Ramos (cell line): ENCODE measurements at regions not wholly inside any gene's neighbourhood (a gene's known extent, or its start where the extent isn't known, plus 50 kb on each side); places are given as distances from the start of the nearest gene placed in this dataset.
"Not testable (repeated sequence)": the region's sequence is repeated elsewhere in the genome, so short reads cannot be mapped to it uniquely, and the experiment has no call there.

Source experiments
- in situ Hi-C: fragments of 300-500 bp; cut with MboI; formaldehyde crosslinking; loops from one replicate; pipeline ENCODE4 v1.14.3; 2022; ENCODE audit warnings: low sequenced_read_pairs; ENCODE audit not compliant: unreplicated experiment

DNA sequence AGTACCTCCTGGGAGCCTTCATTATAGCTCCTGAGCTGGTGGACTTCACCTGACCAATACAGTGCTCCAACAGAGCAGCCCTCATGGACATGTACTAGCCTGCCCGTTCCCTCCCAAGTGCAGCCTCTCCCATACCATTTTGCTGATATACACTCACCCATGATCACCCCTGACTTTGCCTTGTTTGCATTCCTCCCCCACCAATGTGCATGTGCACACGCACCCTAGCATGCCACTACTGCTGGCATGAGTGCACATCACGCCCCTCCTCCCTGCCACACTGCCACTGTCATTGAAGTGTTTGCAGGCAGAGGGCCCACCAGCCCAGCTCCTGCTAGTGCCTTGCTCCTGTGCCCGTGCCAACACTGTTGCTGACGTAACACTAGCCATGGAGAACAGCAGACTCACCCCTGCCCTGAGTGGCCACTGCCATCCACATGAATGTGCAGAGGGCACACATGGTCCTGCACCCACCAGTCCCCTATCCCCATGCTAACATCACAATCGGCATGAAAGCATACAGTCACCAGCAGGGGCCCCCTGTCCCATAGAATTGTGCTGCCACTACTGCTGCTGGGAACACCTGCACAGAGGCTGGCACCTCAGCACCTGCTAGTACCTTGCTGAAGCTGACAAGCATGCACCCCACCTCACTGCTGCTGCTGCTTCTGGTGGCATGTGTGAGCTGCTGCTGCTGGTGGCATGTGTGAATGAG is 110.3 kb downstream of the SINHCAF start:
- in situ Hi-C loops = no loop called here

DNA sequence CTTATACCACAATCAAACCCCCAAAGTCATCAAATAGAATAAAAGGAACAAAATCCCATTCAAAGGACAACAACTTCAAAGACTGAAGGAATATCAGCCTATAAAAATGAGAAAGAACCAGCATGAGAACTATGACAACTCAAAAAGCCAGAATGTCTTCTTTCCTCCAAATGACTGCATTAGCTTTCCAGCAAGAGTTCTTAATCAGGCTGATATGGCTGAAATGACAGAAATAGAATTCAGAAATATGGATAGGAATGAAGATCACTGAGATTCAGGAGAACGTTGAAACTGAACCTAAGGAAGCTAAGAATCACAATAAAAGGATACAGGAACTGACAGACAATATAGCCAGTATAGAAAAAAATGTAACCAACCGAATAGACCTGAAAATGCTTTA is 109.5 kb downstream of the SINHCAF start:
- in situ Hi-C loops = no loop called here

DNA sequence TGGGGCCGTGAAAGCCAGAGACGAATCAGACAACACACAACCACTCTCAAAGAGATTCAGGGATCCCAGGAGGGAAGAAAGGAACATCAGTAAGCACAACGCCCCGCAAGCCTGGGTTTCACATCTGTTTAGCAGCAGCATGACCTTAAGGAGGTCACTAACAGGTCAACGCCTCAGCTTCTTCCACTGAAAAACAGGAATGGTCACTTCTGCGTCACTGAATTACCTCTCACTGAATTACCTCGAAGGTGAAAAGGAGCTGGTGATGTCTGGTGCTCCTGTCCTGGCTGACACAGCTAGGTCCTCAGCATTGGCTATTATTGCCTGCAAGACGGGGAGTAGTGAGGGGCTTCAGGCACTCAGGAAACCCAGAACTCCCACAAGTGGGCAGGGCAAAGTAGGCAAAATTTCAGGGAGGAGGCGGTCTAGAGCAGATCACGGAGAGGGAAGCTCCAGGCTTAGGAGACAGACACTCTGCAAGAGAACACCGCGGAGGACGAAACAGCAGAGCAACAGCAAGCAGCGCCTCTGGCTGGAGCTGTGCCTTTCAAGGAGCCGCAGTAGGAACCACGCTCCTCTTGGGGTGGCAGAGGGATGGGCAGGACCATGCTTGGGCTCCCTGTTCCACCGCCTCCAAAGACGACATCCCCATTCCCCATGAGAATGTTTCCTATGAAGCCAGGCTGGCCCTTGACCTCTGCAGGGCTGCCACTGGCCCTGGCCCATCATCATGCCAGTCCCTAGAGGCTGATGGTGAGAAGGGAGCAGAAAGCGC is 108.4 kb downstream of the SINHCAF start:
- in situ Hi-C loops = no loop called here

GRCh38 chr12:31218203-31219025 is 107.5 kb downstream of the SINHCAF start:
- in situ Hi-C loops = no loop called here

DNA sequence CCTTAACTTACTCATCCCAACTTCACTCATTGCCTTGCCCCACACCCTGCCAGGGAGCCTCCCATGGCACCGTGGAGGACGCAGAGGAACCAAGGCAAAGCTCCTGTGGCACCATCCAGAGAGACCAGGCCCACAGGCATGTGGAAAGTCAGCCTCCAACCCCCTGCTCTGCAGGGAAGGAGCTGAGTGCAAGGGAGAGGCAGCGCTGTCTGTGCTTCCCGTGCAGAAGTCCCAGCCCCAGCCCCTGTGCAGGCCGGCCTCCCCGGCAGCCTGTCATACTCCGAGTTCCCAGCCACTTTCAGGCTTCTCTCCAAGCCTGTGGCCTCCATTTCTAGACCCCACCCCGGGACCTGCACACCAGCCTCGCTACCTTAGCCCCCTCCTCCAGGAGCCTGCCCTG is 106.4 kb downstream of the SINHCAF start:
- in situ Hi-C loops = no loop called here

DNA sequence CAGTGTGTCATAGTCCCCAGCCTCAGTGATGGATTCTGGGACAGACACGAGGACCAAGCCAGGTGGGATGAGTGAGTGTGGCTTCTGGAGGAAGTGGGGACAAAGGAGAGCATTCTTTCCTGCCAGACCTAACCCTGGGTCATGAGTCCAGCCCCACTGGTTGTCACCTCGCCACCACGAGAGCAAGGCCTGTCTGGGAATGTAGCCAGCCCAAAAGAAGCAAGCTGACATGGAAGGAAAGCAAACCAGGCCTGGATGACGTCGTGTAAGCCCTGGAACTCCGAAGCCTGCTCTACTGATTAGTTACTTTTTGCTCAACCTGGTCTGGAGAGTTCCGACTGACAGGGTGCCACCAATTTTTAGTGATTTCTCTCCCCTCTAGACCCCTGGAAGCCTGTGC is 105.9 kb downstream of the SINHCAF start:
- in situ Hi-C loops = no loop called here

DNA sequence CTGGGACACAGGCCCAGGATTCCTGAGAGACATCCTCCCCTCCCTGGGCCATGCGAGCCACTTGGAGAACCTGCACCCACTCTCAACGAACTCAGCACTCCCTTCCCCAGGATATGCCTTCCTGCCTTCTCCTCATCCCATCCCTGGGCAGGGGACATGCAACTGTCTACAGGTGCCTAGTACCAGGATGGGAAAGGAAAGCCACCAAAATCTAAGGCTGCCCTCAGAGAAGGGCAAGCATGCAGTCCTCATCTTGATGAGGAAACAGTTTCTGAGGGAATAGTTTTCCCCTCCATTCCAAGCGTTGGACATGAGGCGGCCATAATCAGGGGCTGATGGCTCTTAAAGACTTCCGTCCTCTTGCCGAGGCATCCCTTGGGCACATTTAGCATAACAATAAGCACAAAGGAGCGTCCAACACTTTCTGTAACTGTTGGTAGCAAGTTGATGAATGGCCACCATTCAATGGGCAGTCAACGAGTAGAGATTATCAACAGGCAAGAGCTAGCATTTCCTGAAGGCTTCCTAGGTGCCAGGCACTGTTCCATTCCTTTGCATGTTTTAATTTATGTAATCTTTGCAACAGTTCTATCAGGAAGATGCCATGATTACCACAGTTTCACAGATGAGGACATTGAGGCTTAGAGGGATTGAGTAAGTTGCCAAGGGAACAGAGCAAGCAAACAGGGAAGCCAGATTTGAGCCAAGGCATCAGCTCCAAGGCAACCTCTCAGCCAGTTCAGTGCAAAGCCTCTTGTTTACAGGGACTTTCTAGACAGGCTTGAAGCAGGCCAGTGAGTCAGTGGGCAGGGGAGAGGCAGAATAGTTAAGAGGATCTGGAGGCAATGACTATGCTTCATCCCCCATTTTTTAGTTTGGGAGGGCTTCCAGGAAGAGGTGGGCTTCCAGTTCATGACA is 105.1 kb downstream of the SINHCAF start:
- in situ Hi-C loops = no loop called here

DNA sequence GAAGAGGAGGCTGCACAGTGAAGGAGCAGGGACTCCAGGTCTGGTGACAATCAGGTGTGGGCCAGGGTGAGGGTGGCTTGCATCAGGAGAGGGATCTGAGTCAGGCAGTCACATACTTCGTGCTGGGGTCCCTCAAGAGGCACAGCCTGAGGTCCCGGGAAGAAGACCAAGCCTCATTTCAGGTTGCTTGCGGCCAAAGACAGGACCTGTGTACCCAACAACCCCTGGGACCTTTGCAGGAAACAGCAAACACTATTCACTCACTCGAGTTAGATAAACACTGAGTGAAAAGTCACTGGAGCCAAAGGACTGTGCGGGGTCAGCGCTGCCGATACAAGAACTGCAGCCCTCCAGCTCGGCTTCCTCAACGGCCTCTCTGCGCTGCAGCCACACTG is 104.4 kb downstream of the SINHCAF start:
- in situ Hi-C loops = no loop called here

- in situ Hi-C loops = no loop called here
Observed at GRCh38 chr12:31222620-31223222, 103.2 kb downstream of the SINHCAF start.

- in situ Hi-C loops = not testable (repeated sequence)
Observed at GRCh38 chr12:31223640-31224039, 102.3 kb downstream of the SINHCAF start.

- in situ Hi-C loops = no loop called here
Observed at GRCh38 chr12:31224768-31225448, 101.0 kb downstream of the SINHCAF start.

DNA sequence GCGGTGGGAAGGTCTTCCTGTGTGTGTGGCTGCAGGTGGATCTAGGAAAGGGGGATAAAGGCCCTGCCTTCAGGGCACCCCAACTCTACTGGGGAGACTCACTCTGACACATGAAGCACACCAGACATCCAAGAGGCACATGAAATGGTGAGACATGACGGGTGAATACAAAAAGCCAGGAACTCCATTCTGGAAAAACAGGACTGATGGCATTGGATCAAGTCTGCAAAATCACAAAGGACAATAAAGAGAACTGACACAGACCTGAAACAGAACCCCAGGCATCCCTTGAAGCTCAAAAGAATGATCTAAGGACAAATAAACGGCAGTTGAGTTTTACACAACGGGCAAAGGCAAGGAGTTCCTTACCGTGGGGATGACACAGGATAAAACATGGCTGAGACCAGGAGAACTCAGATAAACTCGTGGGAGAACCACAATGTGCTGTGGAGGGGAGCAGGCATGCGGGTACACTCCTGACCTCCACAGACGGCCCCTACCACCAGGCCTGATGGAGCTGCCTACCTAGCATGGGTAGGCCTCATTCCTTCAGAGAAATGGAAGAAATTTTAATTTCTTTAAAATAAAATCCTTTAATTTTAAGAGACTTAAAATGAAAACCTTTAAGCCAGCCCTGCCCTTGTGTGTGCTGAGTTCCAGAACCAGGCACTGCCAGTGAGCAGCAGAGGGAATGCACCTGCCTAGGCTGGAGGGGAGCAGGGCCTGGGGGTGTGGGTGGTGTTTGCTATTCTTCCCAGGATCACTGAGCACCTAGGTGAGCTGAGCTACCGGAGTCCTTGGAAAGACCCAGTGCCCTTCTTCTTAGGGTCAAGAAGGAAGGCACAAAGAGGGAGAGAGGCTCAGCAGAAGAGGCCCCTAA is 100.1 kb downstream of the SINHCAF start:
- in situ Hi-C loops = no loop called here

GRCh38 chr12:31226639-31227038 is 99.3 kb downstream of the SINHCAF start:
- in situ Hi-C loops = no loop called here

DNA sequence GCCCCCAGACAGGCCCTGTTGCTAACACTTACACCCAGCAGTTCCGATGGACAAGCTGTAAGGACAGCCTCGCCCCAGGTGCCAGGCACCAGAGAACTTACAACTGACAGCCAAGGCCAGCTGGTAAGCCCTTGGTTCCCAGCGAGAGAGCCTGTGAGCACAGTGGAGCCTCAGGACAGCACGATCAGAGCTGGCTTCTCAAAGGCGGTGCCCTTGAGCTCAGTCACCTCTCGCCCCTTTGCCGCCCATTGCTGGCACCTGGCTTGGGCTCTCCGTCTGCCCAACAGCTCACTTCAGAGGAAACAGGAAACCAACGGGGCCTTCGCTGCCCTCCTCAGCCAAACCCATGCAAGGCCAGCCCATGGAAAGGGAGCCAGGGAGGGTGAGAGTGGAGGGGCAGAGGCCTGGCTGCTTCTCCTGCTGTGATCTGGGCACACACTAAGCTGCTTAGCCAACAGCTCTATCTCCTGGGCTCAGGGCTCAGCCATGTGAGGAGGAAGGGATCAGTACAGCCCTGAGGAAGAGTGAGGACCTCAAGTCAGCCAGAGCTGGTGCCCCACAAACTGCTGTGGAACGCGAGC is 98.5 kb downstream of the SINHCAF start:
- in situ Hi-C loops = no loop called here

DNA sequence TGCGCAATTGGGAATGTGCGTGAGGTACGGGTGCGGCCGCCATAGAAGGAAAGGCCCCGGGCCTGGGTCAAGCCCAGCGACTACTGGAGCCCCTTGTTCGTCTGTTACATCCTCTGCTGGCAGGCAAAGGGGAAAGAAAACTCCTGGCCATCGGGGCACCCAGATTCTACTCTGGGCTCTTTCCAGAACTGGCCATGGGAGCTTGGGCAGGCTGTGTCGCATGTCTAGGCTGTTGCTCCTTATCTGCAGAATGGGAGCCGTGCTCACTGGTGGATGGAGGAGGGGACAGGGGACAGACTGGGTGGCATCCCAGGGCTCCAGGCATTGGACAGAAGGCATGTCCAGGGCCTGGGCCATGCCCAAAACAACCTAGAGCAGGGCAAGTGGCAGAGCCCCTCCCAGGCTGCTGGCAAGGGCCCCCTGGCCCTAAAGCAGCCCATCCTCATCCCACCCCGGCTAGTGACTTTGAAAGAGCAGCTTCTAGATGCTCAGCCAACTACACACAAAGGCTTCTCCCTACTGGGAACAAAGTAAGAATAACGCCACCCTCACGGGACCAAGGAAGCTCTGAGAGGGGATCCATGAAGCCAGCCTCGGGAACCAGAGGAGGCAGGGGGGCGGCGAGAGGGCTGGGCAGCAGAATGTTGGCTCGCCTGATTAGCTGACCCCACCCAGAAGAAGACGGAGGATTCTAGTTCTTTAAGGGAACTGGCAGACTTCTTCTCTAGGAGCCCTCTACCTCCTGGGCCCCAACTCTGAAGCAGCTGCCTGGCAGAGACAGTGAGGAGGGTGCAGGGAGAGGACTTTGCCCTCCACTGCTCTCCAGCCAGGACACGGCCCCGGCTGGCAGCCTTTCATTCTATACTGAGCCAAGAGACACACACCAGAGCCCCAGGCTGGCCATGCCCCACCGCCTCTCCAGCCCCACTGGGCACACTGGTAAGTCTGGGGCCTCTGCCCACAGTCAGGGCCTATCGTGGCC is 96.8 kb downstream of the SINHCAF start:
- in situ Hi-C loops = no loop called here

GRCh38 chr12:31230004-31230403 is 95.9 kb downstream of the SINHCAF start:
- in situ Hi-C loops = loop anchor here (10.0 kb wide), 2 partner anchors 95 to 385 kb away; no protein-coding TSS in a partner anchor
